SU-DHL-6 (cell line): ENCODE measurements at regions not wholly inside any gene's neighbourhood (a gene's known extent, or its start where the extent isn't known, plus 50 kb on each side); places are given as distances from the start of the nearest gene placed in this dataset.
"Not testable (repeated sequence)": the region's sequence is repeated elsewhere in the genome, so short reads cannot be mapped to it uniquely, and the experiment has no call there.

ENCODE experiments used
- H2AFZ ChIP-seq: fragments of 200-600 bp; sonication (generic); 2 replicates; pipeline ENCODE4 v1.6.1; 2014; ENCODE audit warnings: low read depth, mild to moderate bottlenecking, moderate library complexity, mixed read lengths, antibody characterized with exemption, low read length; ENCODE audit not compliant: severe bottlenecking
- H3F3A ChIP-seq: fragments of 200-600 bp; shearing (Covaris generic); 2 replicates; pipeline ENCODE4 v1.6.0; 2016; ENCODE audit warnings: antibody characterized with exemption, mild to moderate bottlenecking; ENCODE audit not compliant: insufficient read depth
- H3K27ac ChIP-seq: fragments of 200-600 bp; sonication (generic); 2 replicates; pipeline ENCODE4 v1.5.1; 2016; ENCODE audit warnings: low read depth, mild to moderate bottlenecking, low read length, moderate library complexity, mixed read lengths
- H3K27me3 ChIP-seq: fragments of 200-600 bp; sonication (generic), shearing (Covaris generic); 2 replicates; pipeline ENCODE4 v1.6.0; 2014; ENCODE audit warnings: mild to moderate bottlenecking, low read length
- H3K36me3 ChIP-seq: fragments of 200-600 bp; sonication (generic); 2 replicates; pipeline ENCODE4 v1.6.1; 2014; ENCODE audit warnings: mild to moderate bottlenecking, low read length, mixed read lengths
- H3K4me2 ChIP-seq: fragments of 300-600, 200-600 bp; shearing (Covaris generic), sonication (generic); 2 replicates; pipeline ENCODE4 v1.6.0; 2014; ENCODE audit warnings: low read length, low read depth, mild to moderate bottlenecking; ENCODE audit not compliant: poor library complexity, severe bottlenecking
- H3K4me3 ChIP-seq: fragments of 200-600 bp; sonication (generic); 2 replicates; pipeline ENCODE4 v1.5.1; 2014; ENCODE audit warnings: antibody characterized with exemption, low read length, mild to moderate bottlenecking, mixed read lengths; ENCODE audit not compliant: insufficient read depth, poor library complexity, severe bottlenecking
- H3K79me2 ChIP-seq: fragments of 200-600 bp; sonication (generic); 2 replicates; pipeline ENCODE4 v1.6.1; 2014; ENCODE audit warnings: mild to moderate bottlenecking, low read length, moderate library complexity; ENCODE audit not compliant: insufficient read depth
- H3K9ac ChIP-seq: fragments of 200-600 bp; sonication (generic); 2 replicates; pipeline ENCODE4 v1.7.0; 2014; ENCODE audit warnings: mild to moderate bottlenecking, low read length
- H3K9me2 ChIP-seq: fragments of 200-600 bp; sonication (generic); replicated peaks from 2 replicates; pipeline ENCODE4 v1.6.1; 2014; ENCODE audit warnings: low read length; ENCODE audit not compliant: insufficient read depth
- H3K9me3 ChIP-seq: fragments of 200-600 bp; sonication (generic); 2 replicates; pipeline ENCODE4 v1.6.1; 2014; ENCODE audit warnings: low read length, mixed read lengths; ENCODE audit not compliant: insufficient read depth
- H4K20me1 ChIP-seq: fragments of 200-600 bp; sonication (generic); 2 replicates; pipeline ENCODE4 v1.6.1; 2014; ENCODE audit warnings: low read depth, mild to moderate bottlenecking, antibody characterized with exemption, low read length, moderate library complexity, mixed read lengths
- EZH2phosphoT487 ChIP-seq: fragments of 200-600 bp; sonication (generic), shearing (Covaris generic); conservative IDR thresholded peaks from 2 replicates; pipeline ENCODE4 v1.6.1; 2018; ENCODE audit warnings: mild to moderate bottlenecking, antibody characterized with exemption, low read length, moderate library complexity, mixed read lengths
- TF ChIP-seq, protein P1 (sequence below): fragments of 200-600 bp; sonication (generic); IDR thresholded peaks from one replicate; pipeline ENCODE4 v1.5.1; 2017; ENCODE audit warnings: antibody characterized with exemption, mild to moderate bottlenecking, low read length, moderate library complexity; ENCODE audit not compliant: insufficient read depth, poor library complexity, severe bottlenecking

DNA sequence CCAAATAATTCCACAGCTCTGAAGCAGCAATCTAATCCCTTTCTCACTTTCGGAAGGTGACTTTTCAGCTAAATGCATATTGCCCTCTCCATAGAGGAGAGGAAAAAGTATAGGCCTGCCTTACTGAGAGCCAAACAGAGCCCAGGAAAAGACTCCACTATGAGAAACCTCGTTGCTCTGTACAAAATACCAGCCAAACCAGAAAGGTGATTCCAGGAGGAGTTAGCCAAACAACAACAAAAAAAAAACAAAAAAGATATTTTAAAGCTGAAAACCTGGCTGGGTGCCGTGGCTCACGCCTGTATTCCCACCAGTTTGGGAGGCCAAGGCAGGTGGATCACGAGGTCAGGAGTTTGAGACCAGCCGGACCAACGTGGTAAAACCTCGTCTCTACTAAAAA, 70.5 kb downstream of the HOXA1 start:
- TF ChIP-seq EZH2phosphoT487 = no peak
- TF ChIP-seq, protein P1, sequence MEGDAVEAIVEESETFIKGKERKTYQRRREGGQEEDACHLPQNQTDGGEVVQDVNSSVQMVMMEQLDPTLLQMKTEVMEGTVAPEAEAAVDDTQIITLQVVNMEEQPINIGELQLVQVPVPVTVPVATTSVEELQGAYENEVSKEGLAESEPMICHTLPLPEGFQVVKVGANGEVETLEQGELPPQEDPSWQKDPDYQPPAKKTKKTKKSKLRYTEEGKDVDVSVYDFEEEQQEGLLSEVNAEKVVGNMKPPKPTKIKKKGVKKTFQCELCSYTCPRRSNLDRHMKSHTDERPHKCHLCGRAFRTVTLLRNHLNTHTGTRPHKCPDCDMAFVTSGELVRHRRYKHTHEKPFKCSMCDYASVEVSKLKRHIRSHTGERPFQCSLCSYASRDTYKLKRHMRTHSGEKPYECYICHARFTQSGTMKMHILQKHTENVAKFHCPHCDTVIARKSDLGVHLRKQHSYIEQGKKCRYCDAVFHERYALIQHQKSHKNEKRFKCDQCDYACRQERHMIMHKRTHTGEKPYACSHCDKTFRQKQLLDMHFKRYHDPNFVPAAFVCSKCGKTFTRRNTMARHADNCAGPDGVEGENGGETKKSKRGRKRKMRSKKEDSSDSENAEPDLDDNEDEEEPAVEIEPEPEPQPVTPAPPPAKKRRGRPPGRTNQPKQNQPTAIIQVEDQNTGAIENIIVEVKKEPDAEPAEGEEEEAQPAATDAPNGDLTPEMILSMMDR = no peak
- no peaks in the 10 kb centered on the region for H3K27me3 ChIP-seq
- H3K9ac ChIP-seq = no peak overlapping the region
- H3F3A ChIP-seq = no peaks in the 10 kb centered on the region
- no peak overlapping the region for H3K27ac ChIP-seq
- H2AFZ ChIP-seq = no peak overlapping the region
- H3K9me2 ChIP-seq = no peaks in the 10 kb centered on the region
- no peak overlapping the region for H3K4me2 ChIP-seq
- H4K20me1 ChIP-seq = no peaks in the 10 kb centered on the region
- no peaks in the 10 kb centered on the region for H3K79me2 ChIP-seq
- no peak overlapping the region for H3K4me3 ChIP-seq
- no peaks in the 10 kb centered on the region for H3K36me3 ChIP-seq
- H3K9me3 ChIP-seq = no peaks in the 10 kb centered on the region

DNA sequence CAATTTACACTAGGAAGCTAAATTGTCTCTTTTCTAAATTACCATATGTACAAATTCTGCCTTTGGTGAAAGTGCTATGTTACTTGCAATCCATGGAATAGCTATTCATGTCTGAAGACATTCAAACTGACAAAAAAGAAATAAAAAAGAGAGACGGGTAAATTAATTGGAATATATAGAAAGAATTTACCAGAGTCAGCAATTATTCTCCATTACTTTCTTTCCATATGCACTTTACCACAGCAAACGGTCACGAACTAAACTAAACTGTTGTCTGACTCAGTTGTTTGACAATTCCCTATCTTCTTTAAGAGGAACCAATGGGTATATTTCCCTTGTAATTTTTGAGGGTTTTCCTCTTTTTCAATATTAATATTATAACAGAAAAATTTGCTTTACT, 85.7 kb downstream of the HOXA1 start:
- Histone ChIP-seq H3K27me3 (no peaks in the 10 kb centered on the region), H3K79me2 (no peaks in the 10 kb centered on the region), H3K27ac (no peak overlapping the region), H3K9ac (no peak overlapping the region), H3K4me2 (no peak overlapping the region), H2AFZ (no peak overlapping the region), H3K9me2 (no peaks in the 10 kb centered on the region), H4K20me1 (no peaks in the 10 kb centered on the region), H3K4me3 (no peak overlapping the region), H3K36me3 (peaks cover 5% of the 10 kb centered on the region; the same call in 1 of the 2 replicates), H3K9me3 (no peaks in the 10 kb centered on the region), H3F3A (no peaks in the 10 kb centered on the region)
- TF ChIP-seq, protein P1 = no peak
- no peak for TF ChIP-seq EZH2phosphoT487

DNA sequence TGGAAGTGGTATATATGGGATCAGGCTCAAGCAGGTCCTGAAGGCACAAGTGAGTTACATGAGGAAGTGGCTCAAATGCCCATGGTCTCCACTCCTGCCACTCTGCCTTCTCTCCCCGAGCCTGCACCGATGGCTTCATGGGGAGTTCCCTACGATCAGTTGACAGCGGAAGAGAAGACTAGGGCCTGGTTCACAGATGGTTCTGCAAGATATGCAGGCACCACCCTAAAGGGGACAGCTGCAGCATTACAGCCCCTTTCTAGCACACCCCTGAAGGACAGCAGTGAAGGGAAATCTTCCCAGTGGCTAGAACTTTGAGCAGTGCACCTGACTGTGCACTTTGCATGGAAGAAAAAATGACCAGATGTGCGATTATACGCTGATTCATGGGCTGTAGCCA, 95.3 kb downstream of the HOXA1 start:
- no peaks in the 10 kb centered on the region for H3F3A ChIP-seq
- no peak for TF ChIP-seq EZH2phosphoT487
- TF ChIP-seq, protein P1 = no peak
- no peak overlapping the region for H3K4me2 ChIP-seq
- H3K9ac ChIP-seq = no peak overlapping the region
- no peaks in the 10 kb centered on the region for H4K20me1 ChIP-seq
- no peaks in the 10 kb centered on the region for H3K27me3 ChIP-seq
- no peak overlapping the region for H3K27ac ChIP-seq
- H3K9me2 ChIP-seq = no peaks in the 10 kb centered on the region
- no peaks in the 10 kb centered on the region for H3K79me2 ChIP-seq
- no peak overlapping the region for H3K4me3 ChIP-seq
- H3K9me3 ChIP-seq = no peaks in the 10 kb centered on the region
- H3K36me3 ChIP-seq = no peaks in the 10 kb centered on the region
- H2AFZ ChIP-seq = no peak overlapping the region

DNA sequence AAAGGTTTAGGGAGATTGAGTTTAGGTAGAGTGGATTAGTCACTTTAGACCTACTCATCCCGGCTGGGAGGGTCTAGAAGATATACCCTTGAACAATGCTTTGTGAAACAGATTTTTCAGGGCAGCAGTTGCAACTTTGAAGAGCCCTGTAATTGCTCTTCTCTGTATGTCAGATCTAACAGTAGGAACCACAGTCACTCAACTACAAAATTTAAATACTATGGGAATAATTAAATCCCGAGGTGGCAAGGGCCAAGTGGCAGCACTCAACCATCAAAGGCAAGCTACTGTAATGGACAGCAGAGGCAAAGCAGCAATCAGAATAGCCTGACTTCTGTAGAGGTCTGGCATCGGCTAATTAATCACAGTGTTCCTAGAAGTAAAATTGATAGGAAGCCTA, 97.5 kb downstream of the HOXA1 start:
- not testable (repeated sequence) for H3K4me3 ChIP-seq, H3K27ac ChIP-seq, H4K20me1 ChIP-seq, H3K36me3 ChIP-seq, H3K9me2 ChIP-seq, H3K9me3 ChIP-seq, H3F3A ChIP-seq, H3K27me3 ChIP-seq, H3K79me2 ChIP-seq, H3K9ac ChIP-seq, H2AFZ ChIP-seq, H3K4me2 ChIP-seq
